ENCODE measurements at regions not wholly inside any gene's neighbourhood (a gene's known extent, or its start where the extent isn't known, plus 50 kb on each side); places are given as distances from the start of the nearest gene placed in this dataset.

GRCh38 chr2:74052732-74053710 is 68.3 kb downstream of the TET3 start:
- H3K27ac Mint-ChIP-seq, result peak overlapping the region; percentile 54 to 83
- H3K4me1 Mint-ChIP-seq, result peaks cover 44 to 57% of the 10 kb centered on the region in 2 donors
- ATAC-seq (peak; percentile 80 to 95 (median 93)), DNase-seq (peak in 1 of 2 donors; percentile 67)
- no peaks in the 10 kb centered on the region for H3K27me3 Mint-ChIP-seq (ENCODE audit: low read depth in 2 of 2)
- no peaks in the 10 kb centered on the region for H3K9me3 Mint-ChIP-seq
- WGBS (ENCODE audit: insufficient coverage), result 60% methylated on average over 8 of the region's 8 CpGs
- no peak for TF ChIP-seq CTCF (IDR thresholded peaks at IDR 0.05)
- Histone ChIP-seq H3K27ac (ENCODE audit: low read length) (peak overlapping the region; percentile 28), H3K27me3 (ENCODE audit: control insufficient read depth, insufficient read depth, low read length) (no peaks in the 10 kb centered on the region), H3K9me3 (ENCODE audit: control insufficient read depth, insufficient read depth, low read length) (no peaks in the 10 kb centered on the region), H3K4me1 (ENCODE audit: control insufficient read depth, insufficient read depth, low read length) (peaks cover 16% of the 10 kb centered on the region), H3K4me3 (ENCODE audit: low read length) (no peak overlapping the region), H3K36me3 (ENCODE audit: control insufficient read depth, insufficient read depth, low read length) (peaks cover 6% of the 10 kb centered on the region)
- H3K4me3 Mint-ChIP-seq, result peak overlapping the region; percentile 82
- H3K36me3 Mint-ChIP-seq, result no peaks in the 10 kb centered on the region
- intact Hi-C loops (cut with micrococcal nuclease), result loop anchor here (1.0 kb wide), 1 partner anchor 19 kb away; no protein-coding TSS in a partner anchor

GRCh38 chr2:74053959-74054715 is 69.4 kb downstream of the TET3 start:
- H3K4me1 Mint-ChIP-seq, result peaks cover 32 to 49% of the 10 kb centered on the region in 2 donors
- H3K27me3 Mint-ChIP-seq (ENCODE audit: low read depth in 2 of 2), result no peaks in the 10 kb centered on the region
- no peak for ATAC-seq
- H3K4me1 ChIP-seq (ENCODE audit: control insufficient read depth, insufficient read depth, low read length), result peaks cover 16% of the 10 kb centered on the region
- 91% methylated on average over 4 of the region's 4 CpGs for WGBS (ENCODE audit: insufficient coverage)
- intact Hi-C loops (cut with micrococcal nuclease), result loop anchor here (1.0 kb wide), 1 partner anchor 20 kb away; no protein-coding TSS in a partner anchor
- no peaks in the 10 kb centered on the region for H3K9me3 Mint-ChIP-seq
- H3K36me3 ChIP-seq (ENCODE audit: control insufficient read depth, insufficient read depth, low read length), result no peaks in the 10 kb centered on the region
- peak overlapping the region; percentile 82 for H3K4me3 Mint-ChIP-seq
- TF ChIP-seq CTCF (IDR thresholded peaks at IDR 0.05), result no peak
- no peaks in the 10 kb centered on the region for H3K9me3 ChIP-seq (ENCODE audit: control insufficient read depth, insufficient read depth, low read length)
- H3K27me3 ChIP-seq (ENCODE audit: control insufficient read depth, insufficient read depth, low read length), result no peaks in the 10 kb centered on the region
- peak overlapping the region; percentile 28 for H3K27ac ChIP-seq (ENCODE audit: low read length)
- H3K27ac Mint-ChIP-seq, result peak overlapping the region; percentile 54 to 83
- H3K4me3 ChIP-seq (ENCODE audit: low read length), result no peak overlapping the region
- DNase-seq, result no peak
- no peaks in the 10 kb centered on the region for H3K36me3 Mint-ChIP-seq

- intact Hi-C loops (cut with micrococcal nuclease), result no loop called here
- no peaks in the 10 kb centered on the region for H3K27me3 Mint-ChIP-seq (ENCODE audit: low read depth in 2 of 2)
Observed at GRCh38 chr2:74059137-74059775, 74.5 kb downstream of the TET3 start.

More at GRCh38 chr2:74059137-74059775, 74.5 kb downstream of the TET3 start:
- Histone ChIP-seq H3K27ac (ENCODE audit: low read length) (no peak overlapping the region), H3K27me3 (ENCODE audit: control insufficient read depth, insufficient read depth, low read length) (no peaks in the 10 kb centered on the region), H3K36me3 (ENCODE audit: control insufficient read depth, insufficient read depth, low read length) (no peaks in the 10 kb centered on the region), H3K9me3 (ENCODE audit: control insufficient read depth, insufficient read depth, low read length) (no peaks in the 10 kb centered on the region), H3K4me1 (ENCODE audit: control insufficient read depth, insufficient read depth, low read length) (peaks cover 1% of the 10 kb centered on the region), H3K4me3 (ENCODE audit: low read length) (no peak overlapping the region)
- Mint-ChIP-seq H3K4me1 (peaks cover 12 to 17% of the 10 kb centered on the region in 2 donors), H3K9me3 (no peaks in the 10 kb centered on the region), H3K4me3 (no peak overlapping the region), H3K36me3 (no peaks in the 10 kb centered on the region), H3K27ac (no peak overlapping the region)
- ATAC-seq, result no peak
- 99% methylated on average over 7 of the region's 7 CpGs for WGBS (ENCODE audit: insufficient coverage)
- no peak for DNase-seq
- TF ChIP-seq CTCF (IDR thresholded peaks at IDR 0.05), result no peak
